RWPE2 (cell line): ENCODE measurements at regions not wholly inside any gene's neighbourhood (a gene's known extent, or its start where the extent isn't known, plus 50 kb on each side); places are given as distances from the start of the nearest gene placed in this dataset.
"Not testable (repeated sequence)": the region's sequence is repeated elsewhere in the genome, so short reads cannot be mapped to it uniquely, and the experiment has no call there.

ENCODE experiments used
- ATAC-seq: fragments of 200-7000 bp; cut with Tn5 transposase; 3 replicates; pipeline ENCODE4 v1.9.1; 2021; ENCODE audit warnings: low read depth
- DNase-seq: peaks from one replicate; pipeline ENCODE4 v3.0.0-alpha.2; 2020; ENCODE audit warnings: low spot score
- H3K27ac ChIP-seq: fragments of 450-650 bp; 2 replicates; pipeline ENCODE4 v1.5.1; 2017; ENCODE audit warnings: mild to moderate bottlenecking; ENCODE audit not compliant: poor library complexity, severe bottlenecking
- H3K27me3 ChIP-seq: fragments of 250-450 bp; sonication (Bioruptor Pico); 2 replicates; pipeline ENCODE4 v1.5.1; 2021; ENCODE audit warnings: mild to moderate bottlenecking, moderate library complexity; ENCODE audit not compliant: insufficient read depth, poor library complexity, severe bottlenecking
- H3K36me3 ChIP-seq: fragments of 250-450 bp; sonication (Bioruptor Pico); 2 replicates; pipeline ENCODE4 v1.5.1; 2020; ENCODE audit warnings: low read depth, mild to moderate bottlenecking, moderate library complexity
- H3K4me1 ChIP-seq: fragments of 250-450 bp; sonication (Bioruptor Pico); 2 replicates; pipeline ENCODE4 v1.5.1; 2021; ENCODE audit warnings: mild to moderate bottlenecking, moderate library complexity; ENCODE audit not compliant: insufficient read depth, poor library complexity, severe bottlenecking
- H3K4me3 ChIP-seq: fragments of 250-450 bp; sonication (Bioruptor Pico); 2 replicates; pipeline ENCODE4 v1.5.1; 2021; ENCODE audit warnings: mild to moderate bottlenecking, moderate library complexity; ENCODE audit not compliant: severe bottlenecking
- H3K9me3 ChIP-seq: fragments of 250-450 bp; sonication (Bioruptor Pico); 2 replicates; pipeline ENCODE4 v1.5.1; 2021; ENCODE audit warnings: mild to moderate bottlenecking, moderate library complexity; ENCODE audit not compliant: severe bottlenecking
- CTCF ChIP-seq: fragments of 450-650 bp; IDR thresholded peaks from one replicate; pipeline ENCODE4 v1.5.1; 2017; ENCODE audit warnings: mild to moderate bottlenecking, moderate library complexity; ENCODE audit not compliant: poor library complexity, severe bottlenecking

DNA sequence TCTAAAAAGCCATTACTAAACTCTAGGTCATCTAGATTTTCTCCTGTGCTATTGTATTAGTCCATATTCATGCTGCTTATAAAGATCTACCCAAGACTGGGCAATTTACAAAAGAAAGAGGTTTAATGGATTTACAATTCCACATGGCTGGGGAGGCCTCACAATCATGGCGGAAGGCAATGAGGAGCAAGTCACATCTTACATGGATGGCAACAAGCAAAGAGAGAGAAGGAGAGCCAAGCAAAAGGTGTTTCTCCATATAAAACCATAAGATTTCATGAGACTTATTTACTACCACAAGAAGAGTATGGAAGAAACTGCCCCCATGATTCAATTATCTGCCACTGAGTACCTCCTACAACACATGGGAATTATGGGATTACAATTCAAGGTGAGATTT lies 69.6 kb upstream of the CCDC6 start:
- H3K4me3 ChIP-seq, H3K9me3 ChIP-seq, H3K36me3 ChIP-seq, DNase-seq, H3K27ac ChIP-seq, H3K4me1 ChIP-seq, H3K27me3 ChIP-seq, ATAC-seq: not testable (repeated sequence)

DNA sequence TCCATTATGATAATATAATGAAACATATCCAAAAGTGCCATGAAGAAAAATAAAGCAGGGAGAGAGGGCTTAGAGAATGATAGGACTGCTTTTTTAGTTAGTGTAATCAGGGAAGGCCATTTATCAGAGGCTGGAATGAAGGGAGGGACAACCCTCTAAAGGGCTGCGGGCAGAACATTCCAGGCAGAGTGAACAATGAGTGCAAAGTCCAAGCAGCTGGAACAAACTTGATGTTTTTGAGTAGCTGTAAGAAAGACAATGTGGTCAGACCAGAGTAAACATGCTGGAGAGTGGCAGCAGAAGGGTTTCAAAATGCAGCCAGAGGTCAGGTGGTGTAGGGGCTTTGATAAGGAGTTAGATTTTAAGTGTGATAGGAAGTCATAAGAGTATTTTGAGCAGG lies 65.6 kb upstream of the CCDC6 start:
- no peaks in the 10 kb centered on the region for H3K36me3 ChIP-seq

GRCh38 chr10:59970396-59971368 lies 64.3 kb upstream of the CCDC6 start:
- Histone ChIP-seq H3K9me3 (no peaks in the 10 kb centered on the region), H3K4me1 (peaks cover 11% of the 10 kb centered on the region), H3K4me3 (no peak overlapping the region), H3K27ac (no peak overlapping the region), H3K36me3 (no peaks in the 10 kb centered on the region), H3K27me3 (no peaks in the 10 kb centered on the region)
- ATAC-seq (no peak), DNase-seq (no peak)
- TF ChIP-seq CTCF: no peak

More for the DNA sequence above, 65.6 kb upstream of the CCDC6 start:
- Histone ChIP-seq H3K9me3 (no peaks in the 10 kb centered on the region), H3K27ac (no peak overlapping the region), H3K27me3 (no peaks in the 10 kb centered on the region), H3K4me3 (no peak overlapping the region), H3K4me1 (no peaks in the 10 kb centered on the region)
- ATAC-seq (peak; percentile 46; the same call in 2 of the 3 replicates), DNase-seq (no peak)
- no peak for TF ChIP-seq CTCF

DNA sequence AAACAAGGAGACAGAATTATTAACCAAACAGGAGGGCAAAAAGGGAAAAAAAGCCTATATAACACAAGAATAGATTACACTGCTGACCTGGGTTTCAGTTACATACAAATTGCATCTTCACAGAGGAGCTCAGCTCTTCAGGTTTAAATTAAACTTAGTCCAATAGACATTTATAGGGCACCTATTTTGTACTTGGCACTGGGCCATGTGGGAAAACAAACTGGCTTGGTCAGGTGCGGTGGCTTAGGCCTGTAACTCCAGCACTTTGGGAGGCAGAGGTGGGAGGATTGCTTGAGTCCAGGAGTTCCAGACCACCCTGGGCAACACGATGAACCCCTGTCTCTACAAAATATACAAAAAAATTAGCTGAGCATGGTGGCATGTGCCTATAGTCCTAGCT lies 62.3 kb upstream of the CCDC6 start:
- Histone ChIP-seq H3K4me3 (no peak overlapping the region), H3K27me3 (no peaks in the 10 kb centered on the region), H3K9me3 (no peaks in the 10 kb centered on the region), H3K36me3 (no peaks in the 10 kb centered on the region), H3K4me1 (peaks cover 24% of the 10 kb centered on the region), H3K27ac (no peak overlapping the region)
- no peak for DNase-seq
- no peak for ATAC-seq
- no peak for TF ChIP-seq CTCF

DNA sequence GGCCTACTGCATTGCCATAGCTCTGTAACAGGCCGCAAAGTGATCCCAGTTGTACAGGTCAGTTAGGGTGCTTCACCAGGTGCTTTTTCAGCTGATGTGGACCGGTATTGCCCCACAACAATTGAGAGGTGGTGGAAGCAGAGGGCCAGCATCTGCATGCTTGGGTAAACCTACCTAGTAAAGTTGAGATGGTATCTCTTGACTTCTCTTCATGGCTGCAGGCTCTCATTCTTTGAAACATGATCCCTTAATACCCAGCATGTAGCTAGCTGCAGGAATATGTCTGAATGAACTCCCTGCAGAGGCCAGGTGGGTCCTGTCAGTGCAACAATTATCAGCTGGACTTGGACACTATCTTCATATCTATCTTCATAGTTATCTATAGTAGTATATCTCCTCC lies 60.7 kb upstream of the CCDC6 start:
- H3K27ac ChIP-seq: no peak overlapping the region
- no peaks in the 10 kb centered on the region for H3K36me3 ChIP-seq
- TF ChIP-seq CTCF: no peak
- no peaks in the 10 kb centered on the region for H3K27me3 ChIP-seq
- no peak for DNase-seq
- H3K4me3 ChIP-seq: no peak overlapping the region
- ATAC-seq: no peak
- H3K9me3 ChIP-seq: no peaks in the 10 kb centered on the region
- H3K4me1 ChIP-seq: peaks cover 24% of the 10 kb centered on the region
